Activated gamma-delta T cell (primary cell): ENCODE measurements at regions not wholly inside any gene's neighbourhood (a gene's known extent, or its start where the extent isn't known, plus 50 kb on each side); places are given as distances from the start of the nearest gene placed in this dataset.
"Not testable (repeated sequence)": the region's sequence is repeated elsewhere in the genome, so short reads cannot be mapped to it uniquely, and the experiment has no call there.

Source experiments
- DNase-seq: peaks from one replicate; lab custom pipeline; 2025; lab: John Stamatoyannopoulos, UW

DNA sequence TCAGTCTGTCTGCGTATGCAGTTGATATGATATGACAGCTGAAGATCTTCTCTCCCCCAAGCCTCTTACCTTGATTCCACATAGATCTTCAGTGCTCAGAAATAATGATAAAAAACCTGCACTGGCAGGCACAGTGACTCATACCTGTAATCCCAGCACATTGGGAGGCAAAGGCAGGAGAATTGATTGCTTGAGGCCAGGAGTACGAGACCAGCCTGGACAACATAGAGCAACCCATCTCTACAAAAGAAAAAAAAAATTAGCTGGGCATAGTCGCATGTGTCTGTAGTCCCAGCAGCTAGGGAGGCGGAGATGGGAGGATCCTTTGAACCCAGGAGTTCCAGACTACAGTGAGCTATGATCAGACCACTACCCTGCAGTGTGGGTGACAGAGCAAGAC, 551.0 kb upstream of the MIR17HG start:
- DNase-seq = no peak

DNA sequence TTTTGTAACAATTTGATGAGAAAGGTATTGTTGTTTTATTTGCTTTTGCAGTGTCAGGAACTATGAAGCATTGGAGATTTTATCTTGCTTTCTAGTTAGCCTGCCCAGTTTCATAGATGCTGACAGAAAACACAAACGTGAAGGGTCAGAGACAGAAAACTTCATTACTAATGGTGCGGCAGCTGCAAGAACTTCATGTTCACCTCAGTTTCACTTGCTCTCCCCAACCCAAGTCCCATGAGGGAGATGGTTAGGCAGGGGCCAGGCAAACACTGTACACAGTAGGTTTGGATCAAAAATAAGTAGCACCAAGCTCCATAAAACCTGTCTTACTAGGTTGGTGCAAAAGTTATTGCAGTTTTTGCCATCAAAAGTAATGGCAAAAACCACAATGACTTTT, 550.2 kb upstream of the MIR17HG start:
- DNase-seq = no peak

DNA sequence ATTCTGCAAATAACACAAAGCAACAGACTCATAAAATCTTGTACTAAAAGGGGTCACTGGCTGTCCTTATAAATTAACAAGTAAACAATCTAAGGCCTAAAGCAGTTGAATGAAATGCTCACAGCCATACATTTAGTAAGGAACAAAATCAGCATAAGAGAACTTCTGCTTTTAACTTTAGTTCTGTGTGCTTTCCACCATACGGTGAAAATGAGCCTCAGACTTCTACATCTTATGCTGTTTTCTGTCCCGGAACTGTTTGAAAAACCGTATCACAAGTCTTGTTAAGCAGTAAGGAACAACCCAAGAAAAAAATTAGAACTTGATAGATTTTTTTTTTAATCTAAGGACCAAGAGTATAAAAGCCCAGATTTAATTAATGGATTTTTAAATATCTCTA, 549.1 kb upstream of the MIR17HG start:
- no peak for DNase-seq

DNA sequence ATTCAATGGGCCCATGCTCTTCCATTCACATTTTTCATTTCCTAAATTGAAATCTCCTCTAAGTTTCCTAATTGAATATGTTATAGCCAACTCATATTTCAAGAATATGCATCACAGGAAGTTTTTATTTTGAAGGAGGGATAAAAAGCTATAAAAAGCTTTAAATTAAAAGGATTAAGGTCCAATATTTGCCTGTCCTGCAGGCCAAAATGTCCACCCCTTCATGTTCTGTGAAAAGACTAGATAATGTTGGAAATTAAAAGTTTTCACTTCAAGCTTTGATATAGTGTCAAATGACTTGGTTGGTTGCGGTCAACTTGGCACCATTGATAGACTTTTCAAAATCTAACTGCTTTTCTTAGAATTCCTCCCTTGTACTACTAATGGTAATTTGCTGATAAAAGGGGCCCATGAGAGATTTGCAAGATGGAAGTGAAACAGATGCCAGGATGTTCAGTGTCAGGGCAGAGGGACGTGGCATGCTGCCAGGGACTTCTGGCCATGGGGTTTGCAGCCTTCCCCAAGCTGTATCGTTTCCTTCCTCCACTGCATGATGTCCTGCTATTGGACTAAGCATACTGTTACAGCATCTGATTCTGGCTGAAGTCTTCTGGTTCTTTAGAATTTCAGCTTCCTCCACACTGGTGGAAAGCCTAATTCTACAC, 547.3 kb upstream of the MIR17HG start:
- DNase-seq = no peak

DNA sequence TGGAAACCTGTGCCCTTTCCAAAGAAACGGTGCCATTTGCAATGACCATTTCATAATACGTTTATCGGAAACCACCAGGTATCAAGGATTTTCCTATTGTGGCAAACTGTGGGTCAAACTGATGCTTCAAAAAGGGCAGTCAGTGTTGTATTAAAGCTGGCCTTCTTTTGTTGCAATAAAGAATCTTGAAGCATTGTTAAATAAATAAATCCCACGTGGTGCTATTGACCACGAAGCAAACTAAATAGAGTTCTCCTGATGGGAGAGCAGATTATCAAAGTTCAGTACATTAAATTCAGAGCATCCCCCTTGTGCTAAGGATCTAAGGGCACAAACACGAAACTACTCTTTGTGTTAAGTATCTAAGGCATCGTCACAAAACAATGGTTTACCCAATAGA, 545.9 kb upstream of the MIR17HG start:
- DNase-seq = no peak

DNA sequence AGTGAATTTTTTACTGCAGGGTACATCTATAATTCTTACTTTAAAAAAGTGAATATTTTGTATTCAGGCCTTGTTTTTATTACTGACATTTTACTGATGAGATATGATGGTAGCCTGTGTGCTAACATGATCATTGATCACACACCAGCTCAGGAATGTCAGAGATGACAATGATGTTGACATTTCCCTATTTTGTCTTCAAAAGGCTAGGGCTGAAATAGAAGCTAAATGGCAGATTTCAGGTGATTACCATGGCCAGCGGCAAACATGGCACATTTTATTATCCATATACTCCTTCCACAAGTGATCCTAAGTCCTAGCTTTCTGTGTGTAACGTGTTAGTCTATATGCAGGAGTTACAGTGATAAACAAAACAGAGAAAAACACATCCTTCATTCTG, 544.3 kb upstream of the MIR17HG start:
- DNase-seq = no peak

DNA sequence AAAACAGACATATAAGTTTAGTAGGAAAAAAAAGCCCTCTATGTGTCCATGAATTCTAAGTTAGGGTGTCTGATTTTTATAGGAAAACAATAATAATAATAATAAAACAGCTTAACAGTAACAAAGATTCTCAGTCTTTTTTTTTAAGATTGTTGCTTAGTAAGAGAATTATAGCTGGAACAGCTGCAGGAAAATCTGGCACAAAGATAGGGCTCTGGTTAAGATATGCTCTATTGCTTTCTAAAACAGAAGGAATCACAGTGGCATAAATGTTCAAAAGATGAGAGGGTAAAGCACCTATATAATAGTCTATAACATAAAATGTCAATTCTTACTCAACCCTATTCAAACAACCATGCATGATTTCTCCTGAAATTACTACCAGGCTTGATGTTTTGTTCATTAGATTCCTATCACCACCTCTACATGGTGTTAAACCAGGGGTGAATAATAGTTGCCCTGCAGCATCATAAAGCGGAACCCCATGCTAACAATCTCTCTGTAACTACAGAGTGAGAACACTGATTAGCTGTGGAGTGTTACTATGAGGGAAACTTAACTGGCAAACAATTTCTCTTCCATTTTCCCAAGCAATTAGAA, 541.4 kb upstream of the MIR17HG start:
- DNase-seq = no peak

DNA sequence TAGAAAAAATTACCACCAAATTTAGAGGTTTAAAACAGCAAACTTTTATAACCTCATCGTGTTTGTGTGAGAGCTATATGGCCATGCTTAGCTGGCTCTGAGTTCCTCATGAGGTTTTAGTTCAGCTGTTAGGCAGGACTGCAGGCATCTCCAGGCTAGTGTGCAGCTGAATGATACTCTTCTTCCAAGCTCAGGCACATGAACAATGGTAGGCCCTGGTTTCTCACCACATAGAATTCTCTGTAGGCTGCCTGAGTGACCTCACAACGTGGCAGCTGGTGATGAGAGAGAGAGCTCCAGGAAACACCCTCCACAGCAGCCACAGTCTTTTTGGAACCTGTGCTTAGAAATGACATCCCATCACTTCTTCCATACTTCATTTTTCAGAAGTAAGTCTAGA, 540.6 kb upstream of the MIR17HG start:
- no peak for DNase-seq

DNA sequence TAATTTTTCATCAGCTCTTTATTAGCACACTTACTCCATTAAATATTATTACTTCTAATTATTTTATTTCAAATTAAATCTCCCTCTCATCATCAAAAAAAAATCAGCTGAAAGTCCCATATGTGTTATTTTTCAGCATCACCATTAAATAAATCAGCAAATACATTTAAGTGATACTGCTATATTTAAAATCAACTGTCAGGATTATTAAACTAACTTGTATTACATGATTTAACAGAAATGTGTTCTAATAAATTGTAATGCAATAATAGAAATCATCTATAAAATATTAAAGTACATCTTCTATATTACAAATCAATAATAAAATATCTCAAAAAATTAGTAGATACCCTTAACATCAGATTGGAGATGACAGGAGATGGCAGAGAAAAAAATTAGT, 538.6 kb upstream of the MIR17HG start:
- no peak for DNase-seq

DNA sequence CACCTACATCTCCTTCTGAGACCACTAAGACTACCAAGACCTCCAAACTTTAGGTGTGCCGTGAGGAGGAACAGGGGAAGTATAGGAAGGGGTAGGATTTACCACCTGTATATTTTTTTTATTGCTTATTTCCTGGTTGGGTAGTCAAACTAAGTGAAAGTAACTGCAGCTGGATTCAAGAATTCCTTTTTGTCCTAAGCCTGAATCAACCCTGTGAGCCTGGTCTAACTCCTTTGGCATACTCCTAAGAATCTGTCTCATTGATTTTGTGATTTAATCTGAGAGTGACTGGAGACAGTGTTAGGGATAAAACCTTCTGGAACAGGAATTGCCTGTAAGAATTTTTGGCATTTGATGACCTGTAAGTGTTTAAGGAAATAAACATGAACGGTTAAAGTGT, 523.5 kb upstream of the MIR17HG start:
- DNase-seq = no peak

DNA sequence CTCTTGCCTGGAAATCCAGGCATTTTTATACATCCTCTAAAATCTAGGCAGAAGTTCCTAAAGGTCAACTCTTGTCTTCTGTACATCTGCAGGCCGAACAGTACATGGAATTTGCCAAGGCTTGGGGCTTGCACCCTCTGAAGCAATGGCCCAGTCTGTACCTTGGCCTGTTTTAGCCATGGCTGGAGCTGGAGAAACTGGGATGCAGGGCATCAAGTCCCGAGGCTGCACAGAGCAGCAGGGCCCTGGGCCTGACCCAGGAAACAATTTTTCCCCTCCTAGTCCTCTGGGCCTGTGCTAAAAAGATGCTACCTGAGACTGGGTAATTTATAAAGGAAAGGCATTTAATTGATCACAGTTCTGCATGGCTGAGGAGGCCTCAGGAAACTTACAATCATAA, 520.8 kb upstream of the MIR17HG start:
- DNase-seq = no peak

DNA sequence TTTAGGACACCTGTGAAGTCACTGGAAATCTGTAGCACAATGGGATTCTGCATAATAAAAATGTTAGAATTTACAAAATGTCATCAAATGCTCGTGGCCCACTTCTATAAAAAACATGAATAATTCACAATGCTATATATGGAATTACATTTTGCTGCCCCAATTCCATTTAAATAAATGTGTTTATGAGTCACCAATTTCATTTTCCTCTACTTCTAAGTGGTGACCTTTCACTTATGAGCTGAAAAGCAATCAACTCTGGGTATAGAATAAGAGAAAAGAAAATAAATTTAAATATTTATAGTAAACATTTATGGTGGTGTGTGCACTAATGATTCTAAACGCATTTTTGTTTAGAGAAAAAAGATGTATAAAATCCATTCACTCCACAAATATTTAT, 516.7 kb upstream of the MIR17HG start:
- no peak for DNase-seq

DNA sequence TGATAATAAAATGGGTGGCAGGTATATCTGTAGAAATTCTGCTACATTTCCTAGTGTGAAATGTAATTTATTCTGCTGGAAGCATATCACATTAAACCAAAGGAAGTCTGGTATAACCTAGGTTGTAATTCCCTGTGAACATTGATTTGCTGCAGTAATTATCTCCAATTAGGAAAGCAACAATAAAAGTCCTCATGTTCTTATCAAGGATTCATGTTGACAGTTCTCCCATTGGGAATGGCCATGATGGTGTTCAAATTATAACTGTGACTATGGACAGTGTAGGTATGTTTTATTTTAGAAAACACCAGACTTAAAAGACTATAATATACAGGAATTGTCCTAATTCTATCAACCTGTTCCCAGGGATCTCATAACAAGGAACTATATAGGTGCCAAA, 513.5 kb upstream of the MIR17HG start:
- DNase-seq = no peak

DNA sequence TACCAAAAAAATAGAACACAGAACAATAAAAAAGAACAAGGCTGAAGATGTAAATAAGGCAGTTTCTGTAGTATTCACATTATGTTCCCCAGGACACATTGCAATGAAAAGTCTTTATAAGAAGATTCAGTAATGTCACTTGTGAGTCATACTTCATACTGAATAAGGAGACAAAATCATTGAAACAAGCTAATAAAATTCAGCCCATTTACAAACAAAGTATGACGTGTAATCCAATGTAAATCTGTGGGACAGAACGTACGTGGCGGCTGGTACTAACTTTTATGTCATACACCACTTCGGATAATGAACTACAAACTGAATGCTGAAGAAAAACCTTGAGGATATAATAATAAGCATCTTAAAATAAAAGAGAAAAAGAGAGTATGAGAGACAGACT, 512.8 kb upstream of the MIR17HG start:
- DNase-seq = no peak

DNA sequence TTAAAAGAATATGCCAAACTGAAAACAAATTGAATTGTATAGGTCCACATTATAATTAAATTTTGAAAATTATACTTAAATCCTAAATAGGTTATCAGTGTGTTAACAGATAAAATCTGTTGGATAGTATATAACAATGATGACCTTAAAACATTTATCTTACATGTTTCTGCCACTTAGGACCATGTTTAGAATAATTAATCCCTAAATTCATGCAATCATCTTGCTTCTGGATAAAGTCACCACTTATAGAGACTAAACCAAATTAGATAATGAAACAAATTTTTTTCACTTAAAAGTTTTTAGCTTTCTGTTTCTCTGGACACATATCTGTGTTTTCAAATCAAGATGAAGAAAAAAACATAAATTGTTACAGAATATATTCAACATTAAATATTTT, 511.7 kb upstream of the MIR17HG start:
- DNase-seq = no peak

DNA sequence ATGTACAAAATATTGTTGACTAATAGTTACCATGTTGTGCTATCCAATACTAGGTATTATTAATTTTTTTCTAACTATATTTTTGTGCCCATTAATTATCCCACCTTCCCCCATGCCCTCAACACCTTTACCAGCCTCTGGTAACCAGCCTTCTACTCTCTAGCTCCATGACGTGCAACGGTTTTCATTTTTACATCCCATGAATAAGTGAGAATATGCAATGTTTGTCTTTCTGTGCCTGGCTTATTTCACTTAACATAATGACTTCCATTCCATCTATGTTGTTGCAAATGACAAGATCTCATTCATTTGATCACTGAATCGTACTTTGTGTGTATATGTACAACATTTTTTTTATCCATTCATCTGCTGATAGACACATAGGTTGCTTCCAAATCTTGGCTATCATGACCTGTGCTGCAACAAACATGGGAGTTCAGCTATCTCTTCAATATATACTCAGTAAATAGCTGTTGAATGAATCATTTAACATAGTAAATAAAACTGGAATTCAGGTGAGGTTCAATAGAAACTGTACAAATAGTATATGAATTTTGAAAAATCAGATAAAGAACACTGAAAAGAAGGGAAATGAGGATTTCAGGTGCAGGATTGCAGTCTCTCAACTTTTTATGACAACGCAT, 509.0 kb upstream of the MIR17HG start:
- no peak for DNase-seq

DNA sequence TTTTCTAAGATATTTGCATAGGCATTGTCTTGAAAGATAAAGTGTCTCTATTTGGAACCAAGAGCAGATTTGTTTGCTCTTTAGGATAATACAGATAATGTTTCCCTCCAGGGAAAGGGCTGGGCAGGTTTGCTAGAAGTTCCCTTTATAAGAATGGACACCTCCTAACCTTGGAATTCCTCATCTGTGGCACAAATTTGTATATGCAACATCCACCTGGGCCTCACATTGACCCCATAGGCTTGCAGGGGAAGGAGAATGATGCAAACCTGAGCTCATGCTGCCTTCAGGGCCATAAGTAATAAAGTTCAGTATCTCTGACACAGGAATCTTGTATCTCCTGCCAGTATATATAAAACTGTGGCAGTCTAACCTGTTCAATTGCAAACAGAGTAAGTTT, 508.4 kb upstream of the MIR17HG start:
- DNase-seq = no peak

DNA sequence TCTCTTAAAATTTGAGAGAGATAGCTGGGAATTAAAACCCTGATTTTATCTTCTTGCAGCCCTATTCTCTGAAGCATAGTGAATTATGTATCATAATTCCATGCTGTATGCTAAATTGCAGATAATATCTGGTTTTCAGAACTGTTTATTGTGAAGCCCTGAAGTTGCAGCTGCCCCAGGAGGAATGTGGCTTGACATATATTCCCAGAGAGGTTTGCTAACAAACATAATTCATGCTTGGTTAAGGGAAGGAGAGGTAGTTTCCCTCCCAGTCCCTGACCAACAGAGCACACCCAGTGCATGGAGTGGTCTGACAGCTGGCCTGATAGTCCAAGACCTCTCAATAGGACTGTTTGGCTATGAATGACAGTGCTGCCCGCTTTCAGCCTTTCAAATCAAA, 500.6 kb upstream of the MIR17HG start:
- no peak for DNase-seq

DNA sequence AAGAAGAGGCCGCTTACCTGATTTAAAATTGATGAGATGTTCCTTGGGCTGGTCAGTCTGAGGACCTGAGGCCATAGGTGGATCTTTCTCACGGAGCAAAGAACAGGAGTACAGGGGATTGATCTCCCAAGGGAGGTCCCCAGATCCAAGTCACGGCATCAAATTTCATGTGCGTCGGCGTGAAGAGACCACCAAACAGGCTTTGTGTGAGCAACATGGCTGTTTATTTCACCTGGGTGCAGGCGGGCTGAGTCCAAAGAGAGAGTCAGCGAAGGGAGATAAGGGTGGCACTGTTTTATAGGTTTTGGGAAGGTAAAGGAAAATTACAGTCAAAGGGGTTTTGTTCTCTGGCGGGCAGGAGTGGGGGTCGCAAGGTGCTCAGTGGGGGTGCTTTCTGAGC, 493.8 kb upstream of the MIR17HG start:
- not testable (repeated sequence) for DNase-seq

DNA sequence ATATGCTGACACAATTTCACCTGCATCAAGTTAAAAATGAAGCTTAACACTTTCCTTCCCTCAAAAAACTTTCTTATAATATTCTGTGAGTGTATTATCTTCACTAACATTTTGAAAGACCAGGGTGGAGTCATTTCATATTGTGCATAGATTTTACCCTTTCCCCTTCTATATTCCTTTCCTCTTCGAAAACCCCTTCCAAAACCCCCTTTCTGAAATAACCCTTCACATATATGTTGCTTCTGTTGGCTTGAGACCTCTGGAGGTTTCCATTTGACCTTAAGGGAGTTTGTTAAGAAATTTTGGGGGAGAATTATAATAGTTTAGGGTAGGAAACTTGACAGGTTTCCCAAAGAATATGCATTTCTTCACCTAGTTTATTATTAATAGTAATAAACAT, 489.6 kb upstream of the MIR17HG start:
- no peak for DNase-seq

DNA sequence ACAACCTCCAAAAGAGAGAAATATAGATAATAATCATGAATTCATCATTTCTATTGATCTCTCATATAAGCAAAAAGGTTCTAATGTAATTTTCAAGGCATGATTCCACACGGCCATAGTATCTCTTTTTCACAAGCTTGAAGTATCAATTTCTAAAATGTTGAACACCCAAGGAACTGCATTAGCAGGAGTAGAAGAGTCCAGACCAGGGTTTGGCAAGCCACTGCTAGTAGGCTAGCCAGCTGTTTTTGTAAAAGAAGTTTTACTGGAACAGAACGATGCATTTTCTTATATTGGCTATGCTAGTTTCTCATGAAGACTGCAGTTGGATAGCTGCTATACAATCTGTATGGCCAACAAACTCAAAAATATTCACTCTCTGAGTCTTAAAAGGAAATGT, 481.5 kb upstream of the MIR17HG start:
- DNase-seq = no peak

DNA sequence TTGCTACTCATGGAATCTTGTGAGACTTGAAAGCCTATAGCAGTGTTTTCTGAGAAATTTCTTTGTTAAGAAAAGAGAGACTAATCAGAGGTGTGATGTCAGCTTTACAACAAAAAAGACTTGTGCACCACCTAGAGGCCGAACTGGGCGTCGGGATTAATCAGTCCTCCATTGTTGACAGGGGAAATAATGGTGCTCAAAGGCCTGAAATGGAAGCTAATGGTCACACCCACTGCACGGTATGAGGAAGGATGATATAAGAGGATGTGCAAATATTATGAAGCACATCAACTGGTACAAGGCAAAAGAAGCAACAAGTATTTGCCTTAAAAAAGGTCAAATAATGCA, 480.2 kb upstream of the MIR17HG start:
- no peak for DNase-seq

DNA sequence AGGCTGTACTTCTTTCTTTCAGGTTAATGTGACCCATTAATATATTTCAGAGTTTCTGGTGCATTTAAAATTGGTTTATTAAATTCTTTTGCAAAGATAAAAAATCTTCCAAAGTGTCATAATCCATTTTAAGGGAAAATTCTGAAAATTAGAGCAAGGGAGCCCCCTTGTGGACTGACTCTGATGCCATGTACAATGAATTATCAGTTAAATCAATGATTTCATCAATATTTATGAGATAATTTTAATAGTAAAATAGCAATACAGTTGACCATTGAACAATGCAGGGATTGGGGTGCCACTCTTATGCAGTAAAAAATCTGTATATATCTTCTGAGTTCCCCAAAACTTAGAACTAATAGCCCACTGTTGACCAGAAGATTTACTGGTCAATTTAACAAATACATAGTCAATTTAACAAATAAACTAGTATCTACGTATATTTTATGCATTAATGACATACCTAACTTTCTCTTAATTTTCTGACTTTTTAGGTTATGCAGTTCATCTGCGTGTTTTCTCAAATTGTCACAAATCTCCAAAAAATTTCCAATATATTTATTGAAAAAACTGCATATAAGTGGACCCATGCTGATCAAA, 479.1 kb upstream of the MIR17HG start:
- DNase-seq = no peak

DNA sequence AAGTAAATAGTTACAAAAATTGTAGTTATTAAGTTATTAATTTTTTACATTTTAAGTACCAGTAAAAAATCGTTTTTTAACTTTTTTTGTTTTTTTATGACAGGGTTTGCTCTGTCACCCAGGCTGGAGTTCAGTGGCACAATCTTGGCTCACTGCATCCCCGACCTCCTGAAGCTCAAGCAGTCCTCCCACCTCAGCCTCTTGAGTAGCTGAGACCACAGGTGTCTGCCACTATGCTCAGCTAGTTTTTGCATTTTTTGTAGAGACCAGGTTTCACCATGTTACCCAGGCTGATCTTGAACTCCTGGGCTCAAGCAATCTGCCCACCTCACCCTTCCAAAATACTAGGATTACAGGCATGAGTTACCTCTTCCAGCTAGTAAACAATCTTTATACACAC, 477.9 kb upstream of the MIR17HG start:
- no peak for DNase-seq
